ENCODE measurements at regions not wholly inside any gene's neighbourhood (a gene's known extent, or its start where the extent isn't known, plus 50 kb on each side); places are given as distances from the start of the nearest gene placed in this dataset.
"Not testable (repeated sequence)": the region's sequence is repeated elsewhere in the genome, so short reads cannot be mapped to it uniquely, and the experiment has no call there.

DNA sequence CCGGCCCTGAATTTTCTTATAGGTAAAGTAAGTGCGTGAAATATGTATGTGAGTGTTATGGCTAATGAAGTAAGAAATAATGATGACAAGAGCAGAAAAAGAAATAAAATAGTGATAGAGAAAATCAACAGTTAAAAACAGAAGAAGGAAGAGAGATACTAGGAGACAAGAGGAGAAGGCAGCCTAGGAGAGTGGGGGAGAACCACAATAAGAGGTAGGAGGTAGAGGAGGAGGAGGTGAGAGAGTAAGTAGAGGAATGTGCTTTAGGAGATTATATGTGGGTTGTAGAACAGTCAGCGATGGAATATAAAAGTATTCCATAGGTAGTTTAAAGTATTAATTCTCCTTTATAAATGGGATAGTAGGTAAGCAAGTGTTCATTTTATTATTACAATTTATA is 861.5 kb upstream of the B3GALT2 start:
- no peaks in the 10 kb centered on the region for H3K9me3 Mint-ChIP-seq
- H3K27me3 Mint-ChIP-seq = no peaks in the 10 kb centered on the region
- no peak overlapping the region for H3K27ac Mint-ChIP-seq
- H3K4me1 Mint-ChIP-seq = peaks cover 0 to 10% (median 0%) of the 10 kb centered on the region in 3 donors
- no peaks in the 10 kb centered on the region for H3K36me3 Mint-ChIP-seq
- H3K4me3 Mint-ChIP-seq = no peak overlapping the region

GRCh38 chr1:194047206-194047605 is 860.8 kb upstream of the B3GALT2 start:
- no peaks in the 10 kb centered on the region for H3K36me3 Mint-ChIP-seq
- H3K9me3 Mint-ChIP-seq = no peaks in the 10 kb centered on the region
- no peaks in the 10 kb centered on the region for H3K27me3 Mint-ChIP-seq
- no peak overlapping the region for H3K4me3 Mint-ChIP-seq
- no peak overlapping the region for H3K27ac Mint-ChIP-seq
- peaks cover 0 to 8% (median 0%) of the 10 kb centered on the region in 3 donors for H3K4me1 Mint-ChIP-seq

- no peak overlapping the region for H3K4me3 Mint-ChIP-seq
- no peak overlapping the region for H3K27ac Mint-ChIP-seq
- H3K27me3 Mint-ChIP-seq = no peaks in the 10 kb centered on the region
- no peaks in the 10 kb centered on the region for H3K36me3 Mint-ChIP-seq
- peaks cover 0 to 2% (median 0%) of the 10 kb centered on the region in 3 donors for H3K9me3 Mint-ChIP-seq
- H3K4me1 Mint-ChIP-seq = peaks cover 0 to 6% (median 0%) of the 10 kb centered on the region in 3 donors
These were observed 859.0 kb upstream of the B3GALT2 start for GRCh38 chr1:194045416-194045815.

DNA sequence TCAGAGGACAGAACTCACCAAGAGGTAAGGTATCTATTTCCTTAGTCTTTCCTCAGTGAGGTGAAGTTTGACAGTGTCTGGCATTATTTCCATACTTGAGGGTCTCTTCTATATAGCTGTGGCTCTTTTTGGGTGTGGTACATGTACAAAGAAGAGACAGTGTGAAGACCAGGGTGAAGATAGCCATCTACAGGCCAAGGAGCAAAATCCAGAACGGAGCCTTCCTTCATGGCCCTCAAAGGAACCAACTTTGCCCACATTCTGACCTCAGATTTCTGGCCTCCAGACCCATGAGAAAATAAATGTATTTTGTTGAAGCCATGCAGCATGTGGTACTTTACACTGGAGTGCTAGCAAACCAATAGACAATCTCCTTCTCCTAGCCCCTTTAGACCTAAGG is 858.5 kb upstream of the B3GALT2 start:
- H3K9me3 Mint-ChIP-seq = peaks cover 0 to 2% (median 0%) of the 10 kb centered on the region in 3 donors
- no peak overlapping the region for H3K4me3 Mint-ChIP-seq
- no peaks in the 10 kb centered on the region for H3K36me3 Mint-ChIP-seq
- H3K4me1 Mint-ChIP-seq = peaks cover 0 to 6% (median 0%) of the 10 kb centered on the region in 3 donors
- no peaks in the 10 kb centered on the region for H3K27me3 Mint-ChIP-seq
- no peak overlapping the region for H3K27ac Mint-ChIP-seq

- Mint-ChIP-seq H3K36me3 (no peaks in the 10 kb centered on the region), H3K27ac (no peak overlapping the region), H3K4me1 (peaks cover 0 to 6% (median 0%) of the 10 kb centered on the region in 3 donors), H3K9me3 (peaks cover 0 to 2% (median 0%) of the 10 kb centered on the region in 3 donors), H3K27me3 (no peaks in the 10 kb centered on the region), H3K4me3 (no peak overlapping the region)
These were observed 857.8 kb upstream of the B3GALT2 start for GRCh38 chr1:194043984-194044755.

DNA sequence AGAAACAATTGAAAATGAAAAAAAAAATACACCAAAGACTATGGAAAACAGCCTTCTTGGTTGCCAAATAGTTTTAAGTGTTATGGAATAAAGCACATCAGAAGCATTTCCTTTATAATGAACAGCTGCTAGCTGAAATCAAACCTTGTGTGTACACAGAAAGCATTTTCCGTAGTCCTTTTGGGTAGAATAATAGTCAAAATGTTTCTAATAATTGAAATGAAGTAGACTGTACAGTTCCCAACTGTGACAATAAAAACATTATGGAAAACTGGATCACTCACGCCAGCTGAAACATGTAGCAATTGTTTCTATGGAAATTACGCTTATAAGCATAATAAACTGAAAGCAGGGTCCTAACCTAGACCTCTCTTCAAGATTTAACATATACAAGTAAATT is 856.3 kb upstream of the B3GALT2 start:
- Mint-ChIP-seq H3K9me3 (peaks cover 0 to 2% (median 0%) of the 10 kb centered on the region in 3 donors), H3K36me3 (no peaks in the 10 kb centered on the region), H3K4me1 (peaks cover 0 to 6% (median 0%) of the 10 kb centered on the region in 3 donors), H3K4me3 (no peak overlapping the region), H3K27ac (no peak overlapping the region), H3K27me3 (no peaks in the 10 kb centered on the region)

GRCh38 chr1:194040496-194040895 is 854.1 kb upstream of the B3GALT2 start:
- Mint-ChIP-seq H3K27ac (no peak overlapping the region), H3K36me3 (no peaks in the 10 kb centered on the region), H3K4me1 (peaks cover 0 to 6% (median 0%) of the 10 kb centered on the region in 3 donors), H3K9me3 (peaks cover 0 to 4% (median 0%) of the 10 kb centered on the region in 3 donors), H3K4me3 (no peak overlapping the region), H3K27me3 (no peaks in the 10 kb centered on the region)

DNA sequence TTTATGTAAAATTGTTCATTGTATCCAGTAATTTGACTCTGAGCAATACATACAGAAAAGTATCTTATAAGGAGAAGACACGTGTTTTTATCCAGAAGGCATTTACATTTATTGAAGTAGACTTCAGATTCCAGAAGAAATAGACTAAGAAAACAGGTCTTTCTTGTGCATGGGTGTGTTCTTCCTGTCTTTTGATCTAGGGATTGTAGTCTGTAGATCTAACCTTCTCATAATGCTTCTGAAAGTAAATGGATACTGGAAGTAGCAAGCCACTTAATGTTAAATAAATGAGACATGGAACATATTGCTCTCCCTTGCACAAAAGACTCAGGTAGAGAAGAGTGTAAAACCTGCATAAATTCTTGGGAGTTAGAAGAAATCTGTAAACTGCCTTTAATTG is 853.2 kb upstream of the B3GALT2 start:
- H3K27ac Mint-ChIP-seq = no peak overlapping the region
- H3K27me3 Mint-ChIP-seq = no peaks in the 10 kb centered on the region
- H3K4me3 Mint-ChIP-seq = no peak overlapping the region
- H3K4me1 Mint-ChIP-seq = peaks cover 0 to 3% (median 0%) of the 10 kb centered on the region in 3 donors
- no peaks in the 10 kb centered on the region for H3K36me3 Mint-ChIP-seq
- H3K9me3 Mint-ChIP-seq = peaks cover 0 to 4% (median 0%) of the 10 kb centered on the region in 3 donors

GRCh38 chr1:194033646-194034045 is 847.2 kb upstream of the B3GALT2 start:
- Mint-ChIP-seq H3K27me3 (no peaks in the 10 kb centered on the region), H3K4me3 (no peak overlapping the region), H3K4me1 (no peaks in the 10 kb centered on the region), H3K27ac (no peak overlapping the region), H3K9me3 (peaks cover 0 to 5% (median 4%) of the 10 kb centered on the region in 3 donors), H3K36me3 (no peaks in the 10 kb centered on the region)

DNA sequence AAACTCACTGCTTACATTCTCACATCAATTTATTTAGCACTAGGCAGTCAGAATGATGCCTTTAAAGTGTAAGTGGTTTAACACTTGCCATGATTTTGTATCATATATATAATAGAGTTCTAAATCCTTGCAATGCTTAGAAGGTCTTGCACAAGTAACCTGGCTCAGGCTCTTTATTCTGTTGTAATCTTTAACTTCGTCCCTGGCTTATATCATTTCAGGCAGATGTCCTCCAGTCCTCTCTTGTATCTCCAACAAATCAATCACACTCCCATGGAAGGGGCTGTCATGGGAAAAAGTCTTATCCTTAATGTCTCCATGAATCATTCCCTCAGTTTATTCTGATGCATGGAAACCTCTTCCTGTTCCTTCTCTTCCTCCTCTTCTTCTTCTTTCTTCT is 841.6 kb upstream of the B3GALT2 start:
- Mint-ChIP-seq H3K27me3 (no peaks in the 10 kb centered on the region), H3K4me3 (no peak overlapping the region), H3K4me1 (no peaks in the 10 kb centered on the region), H3K27ac (no peak overlapping the region), H3K9me3 (peaks cover 0 to 4% (median 4%) of the 10 kb centered on the region in 3 donors), H3K36me3 (no peaks in the 10 kb centered on the region)

DNA sequence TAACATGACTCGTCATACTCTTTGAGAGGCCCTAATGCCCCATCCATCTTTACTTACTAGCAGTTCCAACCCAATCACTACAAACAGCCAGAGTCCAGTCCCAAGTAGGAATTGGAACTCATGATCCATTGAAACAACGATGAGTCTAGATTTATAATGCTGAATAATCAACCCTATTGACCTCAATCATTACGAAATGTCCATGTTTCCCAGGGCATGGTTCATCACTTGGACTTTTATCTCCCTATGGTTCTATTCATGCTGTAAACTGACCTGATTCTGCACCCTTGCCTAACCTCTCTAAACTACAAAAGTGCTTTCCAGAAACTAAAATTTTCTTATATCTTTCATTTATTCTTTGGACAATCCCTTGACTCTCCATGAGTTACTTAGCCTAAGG is 840.0 kb upstream of the B3GALT2 start:
- H3K4me3 Mint-ChIP-seq = no peak overlapping the region

GRCh38 chr1:194024659-194025058 is 838.2 kb upstream of the B3GALT2 start:
- peaks cover 0 to 4% (median 2%) of the 10 kb centered on the region in 3 donors for H3K9me3 Mint-ChIP-seq
- H3K27ac Mint-ChIP-seq = no peak overlapping the region
- H3K4me3 Mint-ChIP-seq = no peak overlapping the region
- no peaks in the 10 kb centered on the region for H3K4me1 Mint-ChIP-seq
- H3K36me3 Mint-ChIP-seq = no peaks in the 10 kb centered on the region
- H3K27me3 Mint-ChIP-seq = no peaks in the 10 kb centered on the region

More for the DNA sequence above, 840.0 kb upstream of the B3GALT2 start:
- Mint-ChIP-seq H3K9me3 (peaks cover 0 to 4% (median 4%) of the 10 kb centered on the region in 3 donors), H3K36me3 (no peaks in the 10 kb centered on the region), H3K4me1 (no peaks in the 10 kb centered on the region), H3K27ac (no peak overlapping the region), H3K27me3 (no peaks in the 10 kb centered on the region)

DNA sequence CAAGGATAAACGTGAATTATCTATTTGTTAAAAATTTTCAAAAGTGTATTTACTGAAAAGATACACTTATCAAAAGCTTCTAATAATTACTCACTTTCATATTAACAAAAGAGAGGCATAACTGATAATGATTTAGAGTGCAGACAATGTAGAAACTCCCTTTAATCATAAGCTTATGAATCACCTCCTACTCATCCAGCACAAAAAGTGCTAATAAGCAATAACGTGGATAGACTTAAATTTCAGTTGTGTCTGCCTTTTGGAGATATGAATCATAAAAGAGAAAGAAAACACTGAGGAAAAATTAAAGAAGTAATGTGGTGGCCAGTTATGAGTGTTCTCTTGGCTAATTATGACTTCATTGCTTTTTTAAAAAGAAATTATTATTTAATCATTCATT is 827.6 kb upstream of the B3GALT2 start:
- no peak overlapping the region for H3K27ac Mint-ChIP-seq
- H3K9me3 Mint-ChIP-seq = peaks cover 0 to 3% (median 1%) of the 10 kb centered on the region in 3 donors
- no peaks in the 10 kb centered on the region for H3K4me1 Mint-ChIP-seq
- H3K36me3 Mint-ChIP-seq = no peaks in the 10 kb centered on the region
- peaks cover 1% of the 10 kb centered on the region for H3K27me3 Mint-ChIP-seq
- H3K4me3 Mint-ChIP-seq = no peak overlapping the region

DNA sequence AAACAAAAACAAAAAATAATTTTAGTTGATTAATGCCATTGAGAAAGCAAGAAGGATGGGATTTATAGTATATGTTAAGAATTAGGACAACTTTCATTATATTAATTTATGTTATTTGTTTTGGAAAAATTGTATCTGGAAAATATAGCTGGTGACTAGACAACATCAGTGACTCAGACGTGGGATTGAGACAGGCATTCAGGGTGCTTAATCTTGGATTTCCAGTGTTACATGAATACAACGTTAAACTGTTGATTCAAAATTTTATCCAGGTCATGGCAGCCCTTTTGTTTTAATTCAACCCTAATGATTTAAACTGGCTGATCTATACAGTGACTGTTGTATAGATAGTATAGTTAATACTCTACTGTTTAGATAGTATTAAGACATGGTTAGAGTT is 827.1 kb upstream of the B3GALT2 start:
- H3K27ac Mint-ChIP-seq = no peak overlapping the region
- no peak overlapping the region for H3K4me3 Mint-ChIP-seq
- peaks cover 0 to 4% (median 4%) of the 10 kb centered on the region in 3 donors for H3K9me3 Mint-ChIP-seq
- H3K4me1 Mint-ChIP-seq = no peaks in the 10 kb centered on the region
- no peaks in the 10 kb centered on the region for H3K36me3 Mint-ChIP-seq
- H3K27me3 Mint-ChIP-seq = peaks cover 1% of the 10 kb centered on the region

DNA sequence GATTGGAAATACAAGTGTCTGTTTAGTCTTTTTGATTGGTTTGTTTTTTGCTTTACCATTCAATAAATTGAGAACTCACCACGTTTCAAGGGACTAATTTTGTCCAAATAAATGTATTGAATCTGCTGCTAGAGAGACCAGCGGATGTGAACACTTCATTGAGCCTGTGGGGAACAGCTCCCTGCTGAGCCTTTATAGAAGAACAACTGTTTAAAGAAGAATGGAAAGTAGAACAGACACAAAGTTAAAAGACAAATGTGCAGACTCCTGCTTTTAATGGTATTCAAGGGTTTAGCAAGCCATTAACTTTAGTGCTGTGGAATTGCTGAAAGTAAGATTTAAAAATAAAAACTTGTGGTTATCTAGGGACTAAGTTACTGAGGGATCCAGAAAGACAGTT is 817.7 kb upstream of the B3GALT2 start:
- Mint-ChIP-seq H3K27ac (no peak overlapping the region), H3K27me3 (no peaks in the 10 kb centered on the region), H3K36me3 (no peaks in the 10 kb centered on the region), H3K4me3 (no peak overlapping the region), H3K4me1 (no peaks in the 10 kb centered on the region), H3K9me3 (peaks cover 3 to 7% (median 6%) of the 10 kb centered on the region in 3 donors)

- H3K36me3 Mint-ChIP-seq, H3K9me3 Mint-ChIP-seq, H3K4me3 Mint-ChIP-seq, H3K27me3 Mint-ChIP-seq, H3K4me1 Mint-ChIP-seq, H3K27ac Mint-ChIP-seq: not testable (repeated sequence)
These were observed 815.4 kb upstream of the B3GALT2 start for GRCh38 chr1:194001726-194002350.
